OCI-LY1 (cell line): ENCODE measurements at regions not wholly inside any gene's neighbourhood (a gene's known extent, or its start where the extent isn't known, plus 50 kb on each side); places are given as distances from the start of the nearest gene placed in this dataset.

Source experiments
- CTCF ChIP-seq: fragments of 200-600 bp; sonication (generic), shearing (Covaris generic); IDR thresholded peaks from 2 replicates; pipeline ENCODE4 v1.5.1; 2017; ENCODE audit warnings: mild to moderate bottlenecking, antibody characterized with exemption, low read length, moderate library complexity, mixed read lengths
- EZH2 ChIP-seq: fragments of 200-600 bp; sonication (generic), shearing (Covaris generic); IDR thresholded peaks from 2 replicates; pipeline ENCODE4 v1.8.0; 2017; ENCODE audit warnings: borderline replicate concordance, mixed run types, mild to moderate bottlenecking, antibody characterized with exemption, low read length, moderate library complexity, mixed read lengths

- TF ChIP-seq CTCF (no peak), EZH2 (no peak)
These were observed 1271.6 kb downstream of the CDH12 start for GRCh38 chr5:21581508-21581907.
